ENCODE measurements at regions not wholly inside any gene's neighbourhood (a gene's known extent, or its start where the extent isn't known, plus 50 kb on each side); places are given as distances from the start of the nearest gene placed in this dataset.

- no peak for TF ChIP-seq CTCF (IDR thresholded peaks at IDR 0.05; ENCODE audit: low read depth, low read length)
- no peak for TF ChIP-seq POLR2A (IDR thresholded peaks at IDR 0.05; ENCODE audit: extremely low read depth, insufficient read length)
- TF ChIP-seq MAX (IDR thresholded peaks at IDR 0.05; ENCODE audit: low read depth, low read length): no peak
Measured at GRCh38 chr16:5463820-5464219, 366.2 kb upstream of the EEF2KMT start.
